ENCODE measurements at regions not wholly inside any gene's neighbourhood (a gene's known extent, or its start where the extent isn't known, plus 50 kb on each side); places are given as distances from the start of the nearest gene placed in this dataset.

- DNase-seq = no peak
Measured at GRCh38 chr12:58143498-58143995, 202.2 kb downstream of the ATP23 start.

GRCh38 chr12:58148405-58148804 is 207.0 kb downstream of the ATP23 start:
- peak; percentile 12 for DNase-seq

DNA sequence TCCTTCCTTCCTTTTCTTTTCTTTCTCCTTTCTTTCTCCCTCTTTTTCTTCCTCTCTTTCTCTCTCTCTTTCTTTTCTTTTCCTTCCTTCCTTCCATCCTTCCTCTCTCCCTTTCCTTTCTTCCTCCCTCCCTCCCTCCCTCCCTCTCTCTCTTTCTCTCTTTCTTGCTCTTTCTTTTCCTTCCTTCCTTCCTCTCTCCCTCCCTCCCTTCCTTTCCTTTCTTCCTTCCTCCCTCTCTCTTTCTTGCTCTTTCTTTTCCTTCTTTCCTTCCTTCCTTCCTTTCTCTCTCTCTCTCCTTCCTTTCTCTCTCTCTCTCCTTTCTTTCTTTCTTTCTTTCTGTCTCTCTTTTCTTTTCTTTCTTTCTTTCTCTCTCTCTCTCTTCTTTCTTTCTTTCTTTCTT is 207.6 kb downstream of the ATP23 start:
- DNase-seq = no peak

DNA sequence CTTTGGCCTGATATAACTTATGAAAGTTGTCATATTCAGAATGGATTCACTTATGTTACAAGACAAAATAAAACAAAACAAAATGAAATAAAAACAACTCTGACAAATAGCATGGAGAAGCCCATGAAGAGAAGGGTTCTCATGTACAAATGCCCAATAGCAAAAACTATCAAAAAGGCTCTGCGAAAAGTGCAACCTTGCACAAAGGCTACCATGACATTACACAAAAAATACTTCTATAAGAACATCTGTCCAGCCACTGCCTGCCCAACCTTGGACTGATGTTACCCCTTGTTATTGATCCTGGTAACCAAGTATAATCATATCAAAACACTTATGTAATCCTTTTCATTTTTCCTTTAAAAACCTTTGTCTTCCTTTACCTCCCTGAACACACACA is 213.0 kb downstream of the ATP23 start:
- DNase-seq = no peak

- DNase-seq = no peak
Measured at GRCh38 chr12:58156697-58157096, 215.3 kb downstream of the ATP23 start.

- DNase-seq = no peak
Measured at GRCh38 chr12:58159941-58160340, 218.6 kb downstream of the ATP23 start.

GRCh38 chr12:58161773-58162172 is 220.4 kb downstream of the ATP23 start:
- no peak for DNase-seq

DNA sequence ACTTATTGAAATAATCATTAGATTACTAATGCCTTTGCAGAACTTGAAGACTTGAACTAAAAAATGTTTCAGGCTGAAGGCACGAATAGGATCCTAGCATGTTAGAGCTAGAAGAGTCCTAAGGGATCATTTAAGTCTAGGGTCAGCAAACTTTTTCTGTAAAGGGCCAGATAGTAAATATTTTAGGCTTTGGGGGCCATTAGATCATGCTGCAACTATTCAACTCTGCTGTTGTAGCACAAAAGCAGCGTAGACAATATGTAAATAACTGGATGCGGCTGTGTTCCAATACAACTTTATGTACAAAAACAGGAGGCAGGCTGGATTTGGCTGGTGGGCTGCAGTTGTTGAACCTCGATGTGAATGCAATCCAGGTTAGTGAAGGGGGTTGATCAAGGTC is 221.7 kb downstream of the ATP23 start:
- no peak for DNase-seq

- no peak for DNase-seq
Measured at GRCh38 chr12:58166643-58167042, 225.3 kb downstream of the ATP23 start.

DNA sequence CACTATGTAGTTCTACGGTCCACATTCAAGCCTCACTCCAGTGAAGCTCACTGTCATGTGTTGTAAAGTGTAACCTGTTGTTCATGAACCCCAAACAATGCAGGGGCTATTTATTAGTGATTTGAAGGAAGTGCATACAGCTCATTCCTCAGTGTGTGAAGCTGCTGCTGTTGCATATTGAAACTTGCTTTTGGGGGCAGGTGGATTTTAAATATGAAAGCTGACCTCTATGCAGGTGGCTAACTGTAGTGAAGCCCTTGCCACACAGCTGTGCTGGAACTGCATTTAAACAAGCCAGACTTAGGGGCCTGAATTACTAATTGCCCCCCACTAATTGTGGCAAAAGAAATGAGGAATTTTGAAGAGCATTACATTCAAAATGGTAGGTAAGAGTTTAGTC is 226.3 kb downstream of the ATP23 start:
- no peak for DNase-seq

DNA sequence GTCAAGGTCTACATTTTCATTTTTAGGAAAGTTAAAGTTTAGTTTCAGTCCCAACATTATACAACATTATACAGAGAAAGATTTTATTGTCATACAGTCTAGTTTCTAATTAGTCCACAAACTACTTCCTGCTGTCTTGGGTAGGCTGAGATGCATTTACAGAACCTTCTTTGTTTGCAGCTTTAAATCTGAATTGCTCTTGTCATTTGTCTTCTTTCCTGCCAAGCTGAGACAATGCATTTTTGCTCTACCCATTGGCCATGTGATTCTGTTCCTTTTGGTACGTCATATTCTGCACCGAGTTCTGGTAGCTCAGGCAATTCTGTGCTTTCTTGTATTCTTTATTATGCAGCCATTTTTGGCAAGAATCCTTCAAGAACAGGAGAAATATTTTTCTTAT is 228.5 kb downstream of the ATP23 start:
- DNase-seq = no peak

GRCh38 chr12:58171914-58172313 is 230.5 kb downstream of the ATP23 start:
- DNase-seq = no peak

DNA sequence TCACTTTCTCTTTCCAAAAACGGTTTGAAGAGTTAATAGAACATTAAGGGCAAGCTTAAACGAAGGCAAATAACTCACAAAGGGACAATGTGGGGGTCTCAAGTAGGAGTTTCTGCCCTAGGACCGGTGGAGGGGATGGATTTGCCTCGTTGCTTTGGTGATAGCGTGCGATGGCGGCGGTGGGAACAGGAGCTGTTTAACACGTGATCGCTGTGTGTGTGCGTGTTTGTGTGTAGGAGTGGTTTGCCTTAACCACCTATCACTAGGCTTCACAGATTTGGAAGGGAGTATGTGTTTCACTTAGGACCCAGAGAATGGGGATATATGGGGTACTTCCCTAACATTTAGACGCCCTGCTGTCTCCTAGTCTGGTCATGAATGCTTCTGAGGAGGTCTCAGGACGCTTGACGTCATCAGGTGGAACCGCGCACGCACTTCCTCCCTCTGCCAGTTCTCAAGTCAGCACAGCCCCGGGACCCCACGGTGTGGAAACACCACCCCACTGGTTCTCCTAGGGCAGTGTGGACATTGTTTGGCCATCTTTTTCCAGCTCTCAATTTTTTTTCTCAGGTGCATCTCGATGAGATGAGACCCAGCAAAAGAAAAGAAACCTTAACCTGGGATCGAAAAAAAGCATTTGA is 231.2 kb downstream of the ATP23 start:
- no peak for DNase-seq

- DNase-seq = no peak
Measured at GRCh38 chr12:58174316-58174715, 232.9 kb downstream of the ATP23 start.

DNA sequence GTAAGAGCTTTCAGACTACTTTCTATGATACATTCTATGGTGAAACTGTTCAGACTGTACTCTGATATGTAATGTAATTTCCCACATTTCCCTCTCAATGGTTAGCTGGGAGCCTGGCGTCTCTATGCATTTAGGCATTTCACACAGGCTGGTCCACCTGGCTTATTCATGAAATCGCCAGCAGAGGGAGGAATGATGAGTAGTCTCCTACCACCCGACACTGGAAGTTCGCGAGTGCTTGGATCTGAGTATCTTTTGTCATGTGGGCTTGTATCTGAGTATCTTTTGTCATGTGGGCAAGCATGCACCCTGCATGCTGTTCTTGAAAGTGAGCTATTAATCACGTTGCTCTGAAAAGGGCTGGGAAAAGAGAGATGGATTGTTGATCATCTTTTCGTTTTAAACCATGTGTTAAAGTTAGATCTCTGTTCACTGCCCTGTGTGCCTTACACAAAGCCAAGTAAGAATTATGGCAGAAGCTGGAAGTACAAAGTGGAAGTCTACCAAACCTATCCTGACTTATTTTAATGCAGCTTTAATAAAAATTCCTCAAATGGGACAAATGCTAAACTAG is 235.0 kb downstream of the ATP23 start:
- no peak for DNase-seq

- no peak for DNase-seq
Measured at GRCh38 chr12:58177366-58177765, 236.0 kb downstream of the ATP23 start.

GRCh38 chr12:58184212-58184611 is 242.8 kb downstream of the ATP23 start:
- no peak for DNase-seq

DNA sequence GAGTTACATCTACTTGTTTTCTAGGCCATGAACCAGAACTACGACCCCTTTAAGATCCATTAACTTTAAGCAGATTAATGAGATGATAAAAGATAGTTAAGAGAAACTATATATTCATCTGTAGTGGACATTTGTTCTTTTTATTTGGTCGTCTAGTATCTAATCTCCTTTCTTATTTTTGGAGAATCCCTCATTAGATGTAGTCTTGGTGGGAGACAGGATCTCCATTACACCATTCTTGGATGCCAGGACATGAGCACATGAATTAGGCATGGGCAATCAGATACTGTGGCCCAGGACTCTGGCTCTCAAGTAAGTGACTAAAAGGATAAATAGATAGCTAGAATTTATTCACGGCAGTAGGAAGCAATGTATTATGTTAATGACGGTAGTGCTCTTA is 245.0 kb downstream of the ATP23 start:
- DNase-seq = no peak

DNA sequence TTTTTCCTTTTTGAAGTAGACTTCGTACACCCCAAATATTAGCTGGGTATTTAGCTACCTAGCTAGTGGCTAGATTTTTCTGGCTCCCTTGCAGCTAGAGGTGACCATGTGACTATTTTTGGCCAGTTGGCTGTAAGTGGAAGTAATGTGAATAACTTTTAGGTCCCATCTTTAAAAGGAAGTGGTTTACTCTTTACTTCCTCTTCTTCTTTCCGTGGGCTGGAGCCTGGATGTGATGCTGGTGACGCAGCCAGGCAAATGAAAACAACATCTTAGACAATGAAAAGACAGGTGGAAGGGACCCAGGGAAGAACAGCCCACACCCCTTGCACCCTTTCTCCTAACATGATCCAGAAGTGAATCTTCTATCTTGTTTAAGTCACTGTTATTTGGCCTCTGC is 245.5 kb downstream of the ATP23 start:
- no peak for DNase-seq

- DNase-seq = no peak
Measured at GRCh38 chr12:58189030-58189429, 247.7 kb downstream of the ATP23 start.

DNA sequence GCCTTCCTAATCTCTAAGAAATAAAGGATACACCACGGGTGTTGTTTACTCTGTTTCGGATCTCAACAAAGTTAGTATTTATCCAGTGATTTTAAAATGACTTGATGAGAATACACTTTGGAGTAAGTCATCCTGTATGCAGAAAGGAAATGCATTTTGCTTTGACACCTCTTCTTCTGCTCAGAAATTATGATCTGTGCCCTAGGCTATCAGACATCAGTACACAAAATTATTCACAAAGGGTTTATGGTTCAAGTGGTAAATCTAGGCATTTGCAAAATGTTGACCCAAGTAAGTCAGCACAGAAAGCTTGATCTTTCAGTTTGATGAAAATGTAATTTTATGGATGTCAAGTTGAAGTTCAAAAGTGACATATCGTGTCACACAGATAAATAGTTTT is 248.5 kb downstream of the ATP23 start:
- DNase-seq = no peak

GRCh38 chr12:58190618-58191017 is 249.3 kb downstream of the ATP23 start:
- no peak for DNase-seq

DNA sequence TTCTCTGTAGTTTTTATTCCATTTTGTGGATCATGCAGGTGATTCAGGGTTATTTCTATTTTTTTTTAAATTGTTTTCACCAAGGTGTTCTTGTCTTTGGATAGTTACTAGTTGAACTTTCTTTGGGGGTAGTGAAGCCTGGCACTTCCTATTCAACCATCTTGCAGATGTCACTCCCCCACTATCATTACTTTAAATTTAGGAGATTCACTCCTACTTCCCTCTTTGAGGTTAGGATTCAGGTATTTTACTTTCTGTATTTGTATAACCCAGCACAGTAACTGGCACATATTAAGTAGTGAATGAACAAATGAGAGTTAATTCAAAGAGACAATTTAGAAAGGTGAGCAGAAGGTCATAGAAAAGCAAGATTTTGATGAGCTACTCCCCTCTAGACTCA is 255.6 kb downstream of the ATP23 start:
- no peak for DNase-seq

- no peak for DNase-seq
Measured at GRCh38 chr12:58202933-58203718, 261.8 kb downstream of the ATP23 start.
